GM21529 (cell line): ENCODE measurements at regions not wholly inside any gene's neighbourhood (a gene's known extent, or its start where the extent isn't known, plus 50 kb on each side); places are given as distances from the start of the nearest gene placed in this dataset.
"Not testable (repeated sequence)": the region's sequence is repeated elsewhere in the genome, so short reads cannot be mapped to it uniquely, and the experiment has no call there.

Experiments used
- ATAC-seq: cut with Tn5 transposase; IDR thresholded peaks from one replicate; pipeline ENCODE4 v1.9.1; 2021; ENCODE audit not compliant: unreplicated experiment

DNA sequence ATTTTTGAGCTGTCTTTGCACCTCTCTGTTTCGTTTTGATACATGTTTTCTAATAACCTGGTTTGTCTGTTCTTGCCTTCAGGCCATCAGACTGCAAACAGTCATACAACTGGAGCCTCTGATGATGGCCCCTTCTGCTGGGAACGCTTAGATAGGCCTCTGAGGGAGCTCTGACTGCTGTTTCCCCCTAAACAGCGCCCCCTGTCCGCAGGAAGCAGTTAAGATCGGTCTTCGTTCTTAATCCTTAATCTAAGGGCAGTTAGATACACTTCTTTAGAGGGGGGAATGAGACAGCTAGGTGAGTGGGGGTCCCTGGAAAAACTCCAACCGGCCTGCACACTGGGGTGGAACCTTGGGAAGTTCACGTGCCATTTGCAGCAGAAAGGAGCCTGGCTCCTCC, 1338.8 kb upstream of the SEL1L start:
- ATAC-seq: no peak

DNA sequence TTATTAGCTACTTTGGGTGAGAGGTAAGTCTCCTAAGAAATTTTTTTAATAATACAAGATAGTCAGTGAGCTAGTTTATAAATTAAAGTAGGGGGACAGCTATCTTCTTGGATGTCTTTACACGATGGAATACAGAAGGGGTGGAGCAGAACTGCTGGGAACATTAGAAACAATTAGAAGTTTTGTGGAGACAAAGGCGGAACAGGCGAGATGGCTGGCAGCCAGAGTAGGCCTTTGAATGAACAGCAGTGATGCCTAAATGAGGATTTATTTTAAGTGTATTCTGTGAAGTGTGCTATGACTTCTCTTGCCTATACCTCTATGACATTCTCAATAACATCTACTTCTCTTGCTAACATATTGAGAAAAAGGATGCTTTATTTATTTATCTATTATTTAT, 1345.3 kb upstream of the SEL1L start:
- ATAC-seq: no peak

DNA sequence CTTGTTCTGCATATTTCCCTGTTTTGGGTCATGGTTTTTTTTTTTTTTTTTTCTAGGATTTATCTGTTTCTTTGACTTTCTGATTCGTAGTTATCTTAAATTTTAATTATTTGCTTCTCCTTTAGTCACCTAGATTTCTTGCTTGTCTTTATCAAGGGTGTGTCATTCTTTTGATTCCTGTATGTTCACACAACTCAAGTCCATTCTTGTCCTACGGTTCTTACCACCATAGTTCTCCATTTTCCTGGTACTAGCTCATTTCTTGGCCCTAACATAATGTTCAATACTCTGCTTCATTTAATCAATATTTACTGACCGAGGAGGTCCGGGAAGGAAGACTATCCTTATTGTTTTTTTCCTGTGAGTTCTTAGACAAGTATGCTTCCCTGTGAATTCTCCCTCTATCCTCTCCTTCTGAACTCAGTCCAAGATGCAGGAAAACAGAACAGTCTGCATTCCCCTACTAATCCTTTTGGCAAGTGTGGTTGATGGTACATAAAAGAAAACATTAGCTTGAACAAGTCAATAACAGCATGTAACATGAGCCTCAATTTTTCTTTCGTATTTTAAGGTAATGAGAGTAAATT, 1346.4 kb upstream of the SEL1L start:
- ATAC-seq: no peak

DNA sequence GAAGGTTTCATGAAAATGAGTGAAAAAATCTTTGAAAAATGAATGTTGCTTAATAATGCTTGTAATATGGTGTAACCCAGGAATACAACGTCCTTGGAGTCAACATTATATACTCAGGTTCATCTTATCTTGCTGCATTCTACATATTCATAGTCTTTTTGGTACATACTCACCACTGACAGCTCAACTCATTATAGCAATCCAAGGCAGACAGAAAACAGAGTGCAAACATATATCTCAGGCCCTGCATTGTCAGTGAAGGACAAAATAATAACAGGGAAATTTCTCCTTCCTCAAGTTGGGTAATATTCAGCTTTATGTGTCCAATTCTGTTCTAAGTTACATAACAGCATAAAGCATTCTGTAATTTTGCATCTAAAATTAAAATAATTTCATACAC, 1353.0 kb upstream of the SEL1L start:
- ATAC-seq: no peak

DNA sequence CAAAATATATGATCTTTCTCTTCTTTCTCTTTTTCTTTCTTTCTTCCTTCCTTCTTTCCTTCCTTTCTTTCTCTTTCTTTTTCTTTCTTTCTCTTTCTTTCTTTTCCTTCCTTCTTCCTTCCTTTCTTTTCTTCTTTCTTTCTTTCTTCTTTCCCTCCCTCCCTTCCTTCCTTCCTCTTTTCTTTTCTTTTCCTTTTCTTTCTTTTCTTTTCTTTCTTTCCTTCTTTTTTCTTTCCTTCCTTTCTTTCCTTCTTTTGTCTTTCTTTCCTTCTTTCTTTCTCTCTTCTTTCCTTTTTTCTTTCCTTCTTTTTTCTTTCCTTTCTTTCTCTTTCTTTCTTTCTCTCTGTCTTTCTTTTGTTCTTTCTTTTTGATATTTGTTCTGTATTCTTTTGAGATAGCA, 1356.0 kb upstream of the SEL1L start:
- ATAC-seq: no peak

DNA sequence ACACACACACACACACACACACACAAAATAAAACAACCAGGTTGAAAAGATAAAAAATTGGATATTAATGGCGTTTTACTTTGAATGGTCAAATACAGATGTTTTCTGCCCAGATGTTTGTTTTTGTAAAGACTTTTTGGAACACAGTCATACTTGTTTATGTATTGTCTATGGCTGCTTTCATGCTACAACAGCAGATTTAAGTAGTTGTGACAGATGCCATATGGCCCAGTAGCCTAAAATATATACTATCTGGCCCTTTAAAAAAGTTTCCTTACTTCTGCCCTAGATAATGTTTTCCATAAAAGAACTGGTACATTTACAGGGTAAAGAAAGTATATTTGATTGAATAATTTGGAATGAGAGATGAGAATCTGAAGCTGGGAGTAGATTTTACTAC, 1362.8 kb upstream of the SEL1L start:
- ATAC-seq: no peak

DNA sequence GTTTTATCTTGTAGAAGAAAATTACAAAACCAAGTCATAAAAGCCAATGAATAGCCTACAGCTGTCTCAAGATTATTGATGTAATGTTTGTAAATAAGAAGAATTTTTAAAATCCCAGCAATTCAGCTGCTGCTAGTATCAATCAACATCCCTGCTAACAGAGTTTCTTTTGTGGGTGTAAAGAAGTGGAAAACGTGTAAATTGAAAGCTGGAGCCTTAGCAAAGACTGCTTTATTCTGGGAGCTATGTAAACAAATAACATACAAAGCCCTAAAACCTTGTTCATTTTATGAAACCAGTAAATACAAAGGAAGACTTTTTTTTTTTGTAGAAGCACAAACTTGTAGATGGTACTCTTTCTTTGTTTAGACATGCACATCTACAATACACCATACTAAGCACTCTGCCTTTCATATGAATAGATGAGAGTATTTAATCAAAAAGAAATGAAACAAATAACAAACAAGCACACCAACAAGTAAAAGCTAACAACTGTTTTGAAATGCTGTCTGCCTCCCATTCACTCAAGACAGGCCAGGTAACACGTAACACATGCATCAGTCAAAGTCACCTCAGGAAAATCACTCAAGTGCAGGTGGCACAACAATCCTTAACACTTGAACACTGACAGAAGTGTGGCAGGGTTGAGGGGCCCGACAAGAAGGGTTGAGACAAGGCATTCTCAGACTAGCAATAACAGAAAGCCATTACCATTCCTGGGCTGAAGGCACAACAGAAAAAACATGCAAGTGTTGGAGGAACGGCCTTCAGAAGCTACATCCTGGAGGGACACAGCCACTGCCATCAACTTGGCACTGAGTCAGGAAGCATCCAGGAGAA, 1364.0 kb upstream of the SEL1L start:
- no peak for ATAC-seq

DNA sequence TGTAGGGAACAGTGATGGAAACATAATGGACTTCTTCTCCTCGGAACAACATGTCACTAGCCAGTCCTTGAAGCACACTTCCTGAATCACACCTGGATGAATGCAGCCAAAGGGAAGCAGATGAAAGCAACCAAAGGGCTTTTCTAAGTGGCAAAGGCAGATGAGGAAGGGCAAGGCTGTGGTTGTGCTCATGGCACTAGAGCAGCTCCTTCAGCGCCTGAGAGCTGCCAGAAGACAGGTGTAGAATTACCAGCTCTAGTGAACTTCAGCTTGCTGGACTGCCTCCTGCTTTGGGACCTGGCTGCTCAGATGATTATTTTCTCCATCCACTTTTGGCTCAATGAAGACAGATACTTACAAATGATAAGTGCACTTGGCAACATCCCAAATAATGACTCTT, 1372.1 kb upstream of the SEL1L start:
- ATAC-seq: no peak

DNA sequence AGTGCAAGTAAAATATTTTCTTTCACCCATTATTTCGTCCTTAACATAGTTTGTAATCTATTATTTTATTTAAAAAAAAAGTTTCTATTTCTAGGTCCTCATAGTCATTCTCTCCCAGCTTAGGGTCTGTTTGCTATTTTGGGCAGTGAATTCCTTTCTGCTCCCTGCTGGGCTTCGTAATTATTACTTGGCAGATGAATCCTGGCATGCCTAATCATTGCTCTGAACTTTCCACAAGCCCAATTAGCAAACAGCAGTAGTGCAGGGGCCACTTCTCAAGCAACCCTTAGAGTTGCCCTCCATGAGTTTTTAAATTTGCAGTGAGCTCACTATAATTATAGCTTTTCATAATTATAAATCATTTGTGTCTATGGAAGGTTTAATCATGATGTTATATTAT, 1378.3 kb upstream of the SEL1L start:
- no peak for ATAC-seq

DNA sequence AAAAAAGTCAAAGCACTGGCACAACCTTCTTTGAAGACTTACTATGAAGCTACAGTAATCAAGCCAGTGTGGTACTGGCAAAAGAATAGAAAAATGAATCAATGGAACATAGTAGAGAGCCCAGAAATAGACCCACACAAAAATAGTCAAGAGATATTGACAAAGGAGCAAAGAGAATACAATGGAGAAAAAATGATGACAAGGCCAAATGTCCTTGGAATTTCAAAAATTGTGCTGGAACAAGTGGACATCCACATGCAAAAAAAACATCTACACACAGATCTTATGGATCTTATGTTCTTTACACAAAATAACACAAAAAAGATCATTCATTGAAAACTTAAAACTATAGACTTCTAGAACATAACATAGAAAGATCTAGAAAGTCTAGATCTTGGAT, 1379.7 kb upstream of the SEL1L start:
- ATAC-seq: no peak

DNA sequence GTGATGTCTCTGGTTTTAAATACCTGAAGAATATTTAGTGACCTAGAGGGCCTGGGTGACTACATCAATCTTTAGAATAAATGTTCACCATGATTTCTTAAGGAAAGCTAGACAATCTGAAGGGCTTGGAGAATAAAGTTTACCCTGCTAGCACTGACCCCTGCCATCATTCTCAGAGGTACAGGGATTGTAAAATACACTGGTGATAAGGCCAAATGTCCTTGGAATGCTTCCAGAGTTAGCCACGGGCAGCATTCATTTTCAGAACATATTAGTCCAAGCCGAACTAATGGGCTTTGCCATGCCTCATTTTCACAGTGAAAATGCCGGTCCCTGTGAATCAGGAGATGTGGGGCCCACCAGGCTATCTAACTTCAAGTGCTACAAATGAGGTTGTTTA, 1381.7 kb upstream of the SEL1L start:
- no peak for ATAC-seq

DNA sequence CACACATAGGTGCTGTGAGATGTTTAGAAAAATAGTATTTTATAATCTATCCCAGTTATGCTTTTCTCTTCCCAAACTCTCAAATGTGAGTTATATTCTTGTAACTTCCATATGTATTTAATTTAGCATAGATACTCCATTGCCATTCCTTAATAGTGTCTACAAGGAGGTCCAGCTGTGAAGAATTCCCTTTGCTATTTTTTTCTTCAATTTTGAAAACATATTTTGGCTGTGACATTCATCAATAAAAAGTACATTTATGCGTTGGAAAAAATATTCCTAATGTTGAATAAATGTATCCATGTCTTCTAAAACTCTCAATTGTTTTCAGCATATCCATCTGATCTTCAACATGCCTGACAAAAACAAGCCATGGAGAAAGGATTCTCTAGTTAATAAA, 1402.0 kb upstream of the SEL1L start:
- no peak for ATAC-seq

DNA sequence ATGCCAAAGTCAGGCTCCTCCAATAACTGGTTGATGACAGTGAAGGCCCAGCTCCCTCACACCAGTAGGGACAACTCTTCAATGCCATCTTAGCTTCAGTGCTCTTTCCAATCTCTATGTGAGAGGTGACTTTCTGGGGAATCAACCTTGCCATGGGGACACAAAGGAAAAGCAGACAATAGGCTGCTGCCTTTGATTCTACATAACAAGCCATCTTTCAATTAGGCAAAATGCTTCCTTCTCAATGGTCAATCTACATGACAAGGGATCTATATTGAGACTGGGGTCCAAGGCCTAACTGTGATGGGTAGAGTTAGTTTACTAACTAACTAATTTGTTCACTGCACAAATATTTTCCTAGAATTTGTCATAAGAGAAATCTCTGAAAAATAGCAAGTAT, 1417.5 kb upstream of the SEL1L start:
- ATAC-seq: no peak

DNA sequence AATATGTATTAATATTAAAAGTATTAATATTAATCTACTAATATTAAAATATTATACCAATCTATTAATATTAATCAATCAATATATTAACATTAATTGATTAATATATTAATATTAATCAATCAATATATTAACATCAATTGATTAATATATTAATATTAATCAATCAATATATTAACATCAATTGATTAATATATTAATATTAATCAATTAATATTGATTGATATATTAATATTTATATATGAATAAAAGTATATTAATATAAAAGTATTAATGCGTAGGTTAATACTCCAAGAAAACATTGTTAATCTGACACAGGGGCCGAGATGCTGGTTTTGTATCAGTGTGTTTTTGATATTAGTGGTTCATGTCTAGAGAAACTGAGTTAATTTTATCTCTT, 1430.1 kb upstream of the SEL1L start:
- no peak for ATAC-seq

DNA sequence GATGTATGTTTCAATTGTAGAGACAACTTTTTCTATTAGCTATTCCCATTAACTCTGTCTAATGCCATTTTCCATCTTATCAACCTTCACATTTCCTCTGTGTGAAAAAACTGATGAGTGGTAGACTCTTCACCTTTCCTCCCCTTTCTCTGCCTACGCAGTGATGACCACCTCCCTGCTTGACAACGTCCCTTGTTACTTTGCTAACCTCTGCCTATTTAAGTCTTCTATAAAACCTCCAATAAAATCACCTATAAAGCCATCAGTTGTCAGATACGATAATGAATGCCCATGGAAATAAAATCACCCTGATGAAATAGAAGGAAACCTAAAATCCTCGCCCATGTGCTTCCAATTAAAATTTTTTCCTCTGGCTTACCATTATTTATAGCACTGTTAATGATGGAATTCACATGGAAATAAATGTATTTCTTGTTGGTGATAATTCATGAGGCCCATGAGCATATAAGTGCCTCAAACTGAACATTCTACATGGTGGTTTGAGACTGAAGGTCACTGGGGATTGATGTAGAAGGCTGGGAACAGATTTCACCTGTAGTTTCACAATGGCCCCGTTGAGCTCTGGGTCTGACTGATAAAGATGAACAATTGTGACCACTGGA, 1454.0 kb upstream of the SEL1L start:
- ATAC-seq: no peak

DNA sequence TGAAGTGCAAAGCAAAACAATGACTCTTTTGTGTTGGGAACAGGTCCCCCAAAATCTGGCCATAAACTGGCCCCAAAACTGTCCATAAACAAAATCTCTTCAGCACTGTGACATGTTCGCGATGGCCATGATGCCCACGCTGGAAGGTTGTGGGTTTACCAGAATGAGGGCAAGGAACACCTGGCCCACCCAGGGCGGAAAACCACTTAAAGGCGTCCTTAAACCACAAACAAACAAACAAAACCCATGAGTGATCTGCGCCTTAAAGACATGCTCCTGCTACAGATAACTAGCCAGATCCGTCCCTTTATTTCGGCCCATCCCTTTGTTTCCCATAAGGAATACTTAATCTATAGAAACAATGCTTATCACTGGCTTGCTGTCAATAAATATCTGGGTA, 1460.9 kb upstream of the SEL1L start:
- ATAC-seq: not testable (repeated sequence)

DNA sequence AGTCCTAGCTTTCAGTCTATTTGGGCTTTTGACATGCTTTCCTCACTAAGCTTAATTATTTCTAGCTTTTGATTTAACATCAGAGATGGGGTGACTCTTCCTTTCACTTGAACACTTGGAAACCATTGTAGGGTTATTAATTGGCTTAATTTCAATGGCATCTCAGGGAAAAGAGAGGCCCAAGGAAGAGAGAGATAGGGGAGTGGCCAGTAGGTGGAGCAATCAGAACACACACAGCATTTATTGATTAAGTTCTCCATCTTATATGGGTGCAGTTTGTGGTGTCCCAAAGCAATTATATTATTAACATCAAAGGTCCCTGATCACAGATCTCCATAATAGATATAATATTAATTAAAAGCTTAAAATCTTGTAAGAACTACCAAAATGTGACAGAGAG, 1466.1 kb upstream of the SEL1L start:
- no peak for ATAC-seq

DNA sequence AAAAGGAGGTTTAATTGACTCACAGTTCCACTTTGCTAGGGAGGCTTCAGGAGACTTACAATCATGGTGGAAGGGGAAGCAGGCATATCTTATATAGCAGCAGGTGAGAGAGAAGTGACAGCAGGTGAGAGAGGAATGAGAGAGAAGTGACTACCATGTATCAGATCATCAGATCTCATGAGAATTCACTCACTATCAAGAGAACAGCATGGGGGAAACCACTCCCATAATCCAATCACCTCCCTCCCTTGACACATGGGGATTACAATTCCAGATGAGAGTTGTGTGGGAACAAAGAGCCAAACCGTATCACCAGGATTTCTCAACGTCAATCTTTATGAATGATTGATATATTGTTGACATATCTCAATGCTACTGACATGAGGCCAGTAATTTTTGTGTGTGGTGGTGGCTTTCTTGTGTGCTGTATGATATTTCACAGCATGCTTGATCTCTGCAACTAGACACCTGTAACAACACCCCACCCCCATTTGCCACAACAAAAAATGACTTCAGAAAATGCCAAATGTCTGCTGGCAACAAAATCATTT, 1470.9 kb upstream of the SEL1L start:
- ATAC-seq: no peak

DNA sequence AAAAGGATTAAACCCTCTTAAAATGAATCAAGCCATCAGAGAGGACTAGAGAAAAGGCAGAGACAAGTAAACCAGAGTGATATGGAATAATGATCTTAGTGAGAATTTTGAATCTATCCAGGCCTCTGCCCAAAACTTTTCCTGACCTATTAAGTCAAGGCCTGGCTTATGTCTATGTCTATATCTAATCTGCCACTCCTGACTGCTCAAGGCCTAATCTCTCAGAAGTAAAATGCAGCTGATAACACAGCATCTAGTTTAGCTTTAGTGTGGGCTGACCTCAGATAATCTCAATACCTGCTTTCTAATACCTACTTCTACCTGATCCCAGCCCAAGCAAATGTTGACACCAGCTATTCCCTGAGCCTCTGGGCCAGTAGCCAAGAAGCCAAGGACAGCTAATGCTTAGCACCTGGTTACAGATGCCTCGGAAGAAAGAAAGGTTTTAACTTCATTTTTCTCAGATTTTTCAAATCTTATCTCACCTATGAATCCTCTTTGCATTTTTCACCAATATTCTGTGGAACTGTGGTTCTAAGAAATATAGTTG, 1472.5 kb upstream of the SEL1L start:
- ATAC-seq: no peak

DNA sequence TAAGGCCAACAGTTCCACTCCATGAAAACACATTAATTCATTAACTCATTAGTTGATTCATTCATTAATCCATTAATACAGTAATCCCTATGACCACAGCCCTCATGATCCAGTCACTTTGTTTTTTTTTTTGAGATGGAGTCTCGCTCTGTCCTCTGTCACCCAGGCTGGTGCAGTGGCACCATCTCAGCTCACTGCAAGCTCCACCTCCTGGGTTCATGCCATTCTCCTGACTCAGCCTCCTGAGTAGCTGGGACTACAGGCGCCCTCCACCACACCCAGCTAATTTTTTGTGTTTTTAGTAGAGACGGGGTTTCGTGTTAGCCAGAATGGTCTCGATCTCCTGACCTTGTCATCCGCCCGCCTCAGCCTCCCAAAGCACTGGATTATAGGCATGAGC, 1473.4 kb upstream of the SEL1L start:
- ATAC-seq: not testable (repeated sequence)

DNA sequence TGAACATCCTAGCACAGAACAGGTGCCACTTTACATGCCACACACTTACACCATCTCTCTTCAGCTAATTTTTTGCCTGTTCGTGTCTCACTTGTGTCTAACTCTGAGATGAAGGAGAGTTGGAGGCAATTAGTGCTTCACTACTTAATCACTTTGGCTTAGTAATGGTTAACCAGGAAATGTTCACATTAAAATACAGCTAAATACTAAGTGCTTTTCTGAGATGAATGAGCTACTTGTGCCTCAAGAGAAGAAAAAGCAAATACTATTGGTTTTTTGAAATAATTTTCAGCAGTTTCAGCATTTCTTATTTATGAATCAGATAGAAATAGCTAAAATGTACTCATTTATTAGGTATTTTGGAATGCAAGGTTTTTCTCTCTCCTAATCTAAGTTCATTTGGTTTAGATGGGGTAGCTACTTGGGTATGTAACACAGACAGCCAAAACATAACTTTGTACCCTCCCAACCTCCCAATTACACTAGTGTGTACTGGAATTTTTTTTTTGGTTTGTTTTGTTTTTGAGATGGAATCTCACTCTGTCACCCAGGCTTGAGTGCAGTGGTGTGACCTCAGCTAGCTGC, 1474.1 kb upstream of the SEL1L start:
- no peak for ATAC-seq
